ENCODE measurements at regions not wholly inside any gene's neighbourhood (a gene's known extent, or its start where the extent isn't known, plus 50 kb on each side); places are given as distances from the start of the nearest gene placed in this dataset.

DNA sequence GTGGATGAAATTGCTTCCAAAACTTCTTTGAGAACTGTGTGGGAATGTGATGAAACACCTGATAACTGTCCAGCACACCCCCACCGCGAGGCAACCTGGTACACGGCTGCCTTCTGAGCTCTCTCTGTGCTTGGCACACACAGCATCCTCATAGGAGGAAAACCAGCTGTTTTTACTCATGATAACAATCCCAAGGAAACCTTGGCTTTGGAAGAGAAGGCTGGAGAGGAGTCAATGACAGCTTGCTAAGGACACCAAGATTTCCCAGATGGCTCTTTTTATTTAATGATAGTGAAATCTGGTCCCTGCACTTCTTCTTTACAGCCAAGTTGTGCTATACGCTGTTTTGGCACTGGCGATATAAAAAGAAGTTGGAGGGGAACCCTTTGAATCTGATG is 232.5 kb upstream of the FN1 start:
- Histone ChIP-seq H3K27me3 (replicated peaks) (no peaks in the 10 kb centered on the region), H3K9me3 (replicated peaks) (no peaks in the 10 kb centered on the region; the same call in 1 of the 2 replicates), H3K27ac (no peak overlapping the region), H3K36me3 (no peaks in the 10 kb centered on the region), H3K4me3 (no peak overlapping the region), H3K4me1 (replicated peaks) (peaks cover 18% of the 10 kb centered on the region)
- no peak for DNase-seq (ENCODE audit: low read depth in 1 of 2, low spot score in 2 of 2)

DNA sequence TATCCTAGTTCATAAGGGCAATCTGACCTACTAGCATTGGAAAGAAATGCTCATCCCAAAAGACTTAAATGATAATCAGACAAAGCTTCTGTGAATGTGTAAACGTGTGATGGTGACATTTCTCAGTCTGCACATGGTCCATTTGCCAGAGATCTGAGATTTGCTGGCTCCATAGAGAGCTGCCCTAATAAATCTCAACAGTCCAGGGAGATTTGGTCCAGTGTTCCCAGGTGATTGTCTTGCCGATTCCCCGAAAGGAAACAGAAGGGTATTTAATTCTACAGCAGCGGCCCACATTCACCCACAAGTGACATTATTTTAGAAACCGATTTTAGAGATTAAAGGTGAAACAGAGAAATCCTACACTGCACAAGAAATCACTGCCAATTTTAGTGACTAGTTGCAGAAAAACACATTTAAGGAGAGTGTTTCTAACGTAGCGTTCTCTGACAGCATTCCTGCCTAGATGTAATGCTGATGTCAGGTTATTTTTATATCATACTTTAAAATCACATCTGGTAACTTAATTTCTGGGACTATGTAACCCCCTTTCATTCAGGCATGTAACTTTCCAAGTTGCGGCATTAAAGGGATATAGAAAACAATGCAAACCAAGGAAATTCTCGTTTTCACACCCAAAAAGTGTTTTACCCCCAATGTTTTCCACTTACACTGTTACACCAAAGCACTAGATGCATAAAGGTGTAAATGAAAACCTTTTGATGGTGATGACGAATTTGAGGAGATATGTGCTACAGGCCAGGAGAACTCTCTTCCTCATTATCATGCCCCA is 231.9 kb upstream of the FN1 start:
- no peaks in the 10 kb centered on the region for H3K27me3 ChIP-seq (replicated peaks)
- H3K4me1 ChIP-seq (replicated peaks) = peaks cover 18% of the 10 kb centered on the region
- H3K36me3 ChIP-seq = no peaks in the 10 kb centered on the region
- DNase-seq (ENCODE audit: low read depth in 1 of 2, low spot score in 2 of 2) = no peak
- H3K9me3 ChIP-seq (replicated peaks) = no peaks in the 10 kb centered on the region; the same call in 1 of the 2 replicates
- no peak overlapping the region for H3K4me3 ChIP-seq
- no peak overlapping the region for H3K27ac ChIP-seq

DNA sequence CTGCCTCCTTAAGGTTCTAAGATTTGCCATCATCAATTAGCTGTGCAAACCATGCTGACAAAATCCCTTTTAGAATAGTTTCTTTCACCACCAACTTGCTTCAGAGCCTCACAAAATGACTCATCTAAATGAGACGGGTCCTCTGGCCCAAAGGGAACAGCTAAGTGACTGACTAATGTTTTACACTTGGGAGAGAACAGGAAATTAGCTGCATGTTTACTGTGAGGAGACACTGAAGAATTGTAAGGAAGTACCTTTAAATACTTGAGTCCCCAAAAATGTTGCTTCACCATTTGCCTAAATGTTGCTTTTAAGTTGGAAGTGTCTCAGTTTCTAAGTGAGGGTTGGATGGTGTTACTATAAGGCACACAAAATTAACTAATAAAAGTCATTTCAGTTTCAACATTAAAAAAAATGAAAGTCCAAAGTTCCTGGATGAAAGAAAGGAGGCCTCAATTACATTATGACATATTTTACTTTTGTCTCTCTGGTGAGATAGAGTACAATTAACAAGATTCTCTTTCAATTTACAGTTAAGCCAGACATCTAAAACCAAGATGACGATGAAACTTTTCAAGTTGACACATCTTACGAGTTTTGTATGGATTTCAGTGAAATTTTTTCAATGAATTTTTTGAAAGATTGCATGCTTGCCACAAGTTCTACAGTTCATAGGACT is 229.1 kb upstream of the FN1 start:
- peak; percentile 61 to 79 for DNase-seq (ENCODE audit: low read depth in 1 of 2, low spot score in 2 of 2)

DNA sequence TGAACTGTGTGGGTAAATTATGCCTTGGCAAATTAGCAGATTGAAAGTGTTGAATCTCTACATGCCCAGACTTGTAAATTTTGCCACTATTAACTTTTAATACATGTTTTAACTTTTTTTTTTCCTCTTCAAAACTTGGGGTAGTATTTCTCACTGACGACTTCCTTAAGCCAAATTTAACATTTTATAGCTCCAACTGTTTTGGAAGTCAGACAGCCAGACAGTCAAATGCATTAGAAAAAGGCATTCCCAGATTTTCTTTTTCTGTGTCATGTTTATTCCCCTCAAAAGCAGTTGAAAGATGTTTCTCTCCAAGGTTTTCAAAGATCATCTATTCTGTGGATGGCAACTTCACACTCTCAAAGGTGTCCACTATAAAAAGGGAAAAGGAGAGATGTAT is 226.8 kb upstream of the FN1 start:
- Histone ChIP-seq H3K27ac (no peak overlapping the region), H3K27me3 (replicated peaks) (no peaks in the 10 kb centered on the region), H3K4me1 (replicated peaks) (peaks cover 31% of the 10 kb centered on the region), H3K4me3 (no peak overlapping the region), H3K36me3 (peaks cover 4% of the 10 kb centered on the region; the same call in 1 of the 2 replicates), H3K9me3 (replicated peaks) (no peaks in the 10 kb centered on the region; the same call in 1 of the 2 replicates)
- no peak for DNase-seq (ENCODE audit: low read depth in 1 of 2, low spot score in 2 of 2)

More for the DNA sequence above, 229.1 kb upstream of the FN1 start:
- Histone ChIP-seq H3K4me1 (replicated peaks) (peaks cover 18% of the 10 kb centered on the region), H3K4me3 (no peak overlapping the region), H3K9me3 (replicated peaks) (no peaks in the 10 kb centered on the region; the same call in 1 of the 2 replicates), H3K27me3 (replicated peaks) (no peaks in the 10 kb centered on the region), H3K36me3 (no peaks in the 10 kb centered on the region), H3K27ac (peak overlapping the region; percentile 55)

DNA sequence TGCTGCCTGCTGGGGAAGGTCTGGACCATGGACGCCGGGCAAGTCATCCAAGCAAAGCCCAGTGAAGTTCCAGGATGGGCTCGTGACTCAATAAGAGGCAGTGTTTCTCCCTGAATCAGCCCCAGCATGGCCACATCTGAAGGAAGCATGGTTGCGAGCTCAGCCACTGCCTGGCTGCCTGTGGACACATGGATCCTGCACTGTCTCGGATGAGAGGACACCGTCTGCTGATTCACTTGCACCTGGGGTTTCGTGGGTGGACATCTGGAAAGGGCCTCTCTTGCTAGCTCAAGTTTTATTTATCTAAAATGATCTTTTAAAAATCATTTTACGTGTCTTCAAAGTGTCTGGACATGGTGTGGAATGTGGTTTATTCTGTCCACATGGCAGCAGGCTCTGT is 224.8 kb upstream of the FN1 start:
- H3K4me3 ChIP-seq = no peak overlapping the region
- no peaks in the 10 kb centered on the region for H3K27me3 ChIP-seq (replicated peaks)
- H3K9me3 ChIP-seq (replicated peaks) = no peaks in the 10 kb centered on the region
- H3K27ac ChIP-seq = no peak overlapping the region
- peaks cover 39% of the 10 kb centered on the region for H3K4me1 ChIP-seq (replicated peaks)
- DNase-seq (ENCODE audit: low read depth in 1 of 2, low spot score in 2 of 2) = no peak
- peaks cover 4% of the 10 kb centered on the region; the same call in 1 of the 2 replicates for H3K36me3 ChIP-seq

DNA sequence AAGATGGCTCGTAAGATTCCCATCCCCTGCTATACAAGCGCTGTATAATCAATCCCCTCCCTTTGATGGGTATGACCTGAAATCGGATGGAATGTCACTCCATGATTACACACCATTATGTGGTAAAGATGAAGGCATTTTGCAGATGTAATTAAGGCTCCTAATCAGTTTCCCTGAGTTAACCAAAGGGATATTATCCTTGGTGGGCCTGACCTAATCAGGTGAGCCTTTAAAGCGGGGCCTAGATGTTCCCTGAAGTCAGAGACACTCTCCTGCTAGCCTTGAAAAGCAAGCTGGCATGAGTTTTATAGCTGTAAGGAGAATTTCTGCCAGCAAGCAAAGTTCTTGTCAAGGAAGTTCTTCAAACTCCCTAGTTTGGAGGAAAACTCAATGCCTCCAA is 223.8 kb upstream of the FN1 start:
- Histone ChIP-seq H3K4me1 (replicated peaks) (peaks cover 31% of the 10 kb centered on the region), H3K4me3 (no peak overlapping the region), H3K9me3 (replicated peaks) (no peaks in the 10 kb centered on the region), H3K27me3 (replicated peaks) (no peaks in the 10 kb centered on the region), H3K36me3 (peaks cover 4% of the 10 kb centered on the region; the same call in 1 of the 2 replicates), H3K27ac (no peak overlapping the region)
- DNase-seq (ENCODE audit: low read depth in 1 of 2, low spot score in 2 of 2) = no peak

DNA sequence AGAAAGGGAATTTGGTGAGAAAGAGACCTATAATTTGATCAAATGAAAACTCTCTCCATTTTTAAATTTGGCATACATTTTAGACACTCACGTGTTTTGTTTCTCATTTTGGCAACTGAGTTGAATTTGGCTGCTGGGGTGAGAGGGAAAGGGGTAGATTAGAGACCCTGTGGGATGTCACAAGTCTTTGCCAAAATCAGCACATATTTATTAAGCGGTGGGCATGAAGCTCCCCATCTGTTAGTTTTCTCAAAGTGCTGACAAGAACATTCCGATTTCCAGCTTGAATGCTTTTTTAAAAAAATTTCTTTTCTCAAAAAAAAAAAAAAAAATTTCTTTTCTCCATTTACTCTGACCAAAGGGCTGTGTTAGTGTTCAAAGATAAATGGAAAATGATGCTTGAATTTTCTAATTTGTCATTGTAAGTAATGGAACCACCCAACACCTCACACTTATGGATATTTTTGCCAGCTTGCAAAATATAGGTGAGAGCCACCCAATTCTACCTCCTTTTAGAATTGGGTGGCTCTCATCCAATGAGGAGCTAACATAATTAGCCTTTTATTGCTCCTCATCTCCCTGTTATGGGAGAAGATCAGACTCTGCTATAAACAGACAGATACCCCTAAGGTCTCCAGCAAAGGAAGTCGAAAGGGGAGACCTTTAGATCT is 222.9 kb upstream of the FN1 start:
- Histone ChIP-seq H3K27ac (peak overlapping the region; percentile 61), H3K4me1 (replicated peaks) (peaks cover 22% of the 10 kb centered on the region), H3K4me3 (no peak overlapping the region), H3K36me3 (peaks cover 4% of the 10 kb centered on the region; the same call in 1 of the 2 replicates), H3K27me3 (replicated peaks) (no peaks in the 10 kb centered on the region), H3K9me3 (replicated peaks) (no peaks in the 10 kb centered on the region)
- DNase-seq (ENCODE audit: low read depth in 1 of 2, low spot score in 2 of 2) = no peak

DNA sequence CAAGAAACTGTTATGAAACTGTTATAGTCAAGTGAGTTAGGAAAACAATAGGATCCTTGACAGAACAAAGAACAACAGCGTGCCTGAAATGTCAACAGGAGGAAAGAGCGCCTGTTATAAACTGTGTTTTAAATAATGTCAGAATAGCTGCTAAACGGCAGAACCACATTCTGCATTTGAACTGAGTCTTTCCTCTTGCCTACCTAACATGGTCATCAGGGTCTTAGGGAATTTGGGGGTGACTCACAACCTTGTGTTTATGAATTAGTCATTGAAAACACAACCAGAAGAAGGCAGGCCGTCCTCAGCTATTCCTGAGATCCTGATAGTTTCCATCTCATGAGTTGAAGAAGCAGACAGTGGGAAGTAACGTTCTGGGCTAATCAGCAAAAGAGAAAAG is 222.0 kb upstream of the FN1 start:
- peaks cover 4% of the 10 kb centered on the region; the same call in 1 of the 2 replicates for H3K36me3 ChIP-seq
- H3K27ac ChIP-seq = peak overlapping the region; percentile 61
- H3K4me3 ChIP-seq = no peak overlapping the region
- DNase-seq (ENCODE audit: low read depth in 1 of 2, low spot score in 2 of 2) = peak; percentile 85 to 88
- no peaks in the 10 kb centered on the region for H3K9me3 ChIP-seq (replicated peaks)
- H3K4me1 ChIP-seq (replicated peaks) = peaks cover 20% of the 10 kb centered on the region
- H3K27me3 ChIP-seq (replicated peaks) = no peaks in the 10 kb centered on the region

DNA sequence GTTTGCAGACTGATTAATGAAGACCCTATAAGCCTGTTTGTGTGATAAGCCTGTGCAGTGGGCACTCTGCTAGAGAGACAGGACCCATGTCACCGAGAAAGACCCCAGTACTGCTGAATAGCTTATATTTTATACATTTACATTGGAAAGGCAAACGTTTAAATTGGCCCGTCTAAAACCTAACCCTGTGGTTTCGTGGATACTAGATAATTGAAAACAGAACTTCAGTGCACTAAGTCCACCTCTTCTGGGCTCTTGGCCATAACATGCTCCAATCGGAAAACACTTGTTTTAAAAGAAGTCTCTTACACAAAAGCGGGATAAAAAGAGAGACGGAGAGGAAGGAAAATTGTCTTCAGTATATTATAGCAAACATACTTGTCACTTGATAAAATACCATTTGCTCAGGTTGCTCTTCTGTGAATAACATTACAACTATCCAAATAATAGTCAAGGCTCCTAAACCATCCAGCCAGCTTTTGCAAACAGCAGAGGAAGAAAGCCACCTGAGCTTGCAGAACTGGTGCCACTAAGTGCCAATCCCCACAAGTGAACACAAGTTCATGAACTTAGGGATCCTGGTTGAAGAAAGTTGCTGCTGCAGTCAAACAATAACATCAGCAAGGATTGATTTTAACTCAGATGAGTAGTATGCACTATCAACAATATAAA is 218.4 kb upstream of the FN1 start:
- no peaks in the 10 kb centered on the region for H3K27me3 ChIP-seq (replicated peaks)
- H3K36me3 ChIP-seq = peaks cover 4% of the 10 kb centered on the region; the same call in 1 of the 2 replicates
- H3K27ac ChIP-seq = no peak overlapping the region
- no peak for DNase-seq (ENCODE audit: low read depth in 1 of 2, low spot score in 2 of 2)
- no peaks in the 10 kb centered on the region for H3K9me3 ChIP-seq (replicated peaks)
- H3K4me3 ChIP-seq = no peak overlapping the region
- peaks cover 20% of the 10 kb centered on the region for H3K4me1 ChIP-seq (replicated peaks)

DNA sequence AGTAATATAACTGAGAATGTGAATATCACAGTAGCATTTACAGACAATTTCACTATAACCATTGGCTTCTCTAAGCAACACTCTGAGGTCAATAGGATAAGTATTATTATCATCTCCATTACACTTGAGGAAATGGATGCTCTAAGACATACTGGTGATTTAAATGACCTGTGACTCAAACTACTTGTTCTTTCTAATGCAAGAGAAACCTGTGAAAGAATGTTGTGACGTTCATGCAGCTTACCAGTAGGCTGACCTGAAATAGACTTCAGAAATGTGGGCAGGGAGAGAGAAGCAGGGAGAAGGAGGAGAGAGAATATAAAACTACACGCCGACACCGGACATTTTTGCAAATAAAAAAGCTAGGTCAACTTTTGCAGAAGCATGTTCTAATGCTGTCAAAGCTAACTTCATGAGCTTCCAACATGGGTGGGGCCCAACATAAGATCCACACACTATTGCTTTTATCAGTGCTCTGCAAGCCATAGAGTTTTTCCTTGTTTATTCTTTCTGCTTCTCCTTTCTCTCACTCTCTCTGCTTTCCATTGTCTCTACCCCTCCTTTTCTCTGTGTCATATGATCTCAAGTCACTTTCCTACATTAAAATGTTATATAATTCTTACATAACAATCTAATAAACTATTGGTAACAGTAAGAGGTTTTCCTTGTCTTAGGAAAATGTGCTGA is 217.6 kb upstream of the FN1 start:
- no peak overlapping the region for H3K27ac ChIP-seq
- H3K27me3 ChIP-seq (replicated peaks) = no peaks in the 10 kb centered on the region
- DNase-seq (ENCODE audit: low read depth in 1 of 2, low spot score in 2 of 2) = no peak
- no peaks in the 10 kb centered on the region for H3K36me3 ChIP-seq
- H3K4me3 ChIP-seq = no peak overlapping the region
- no peaks in the 10 kb centered on the region for H3K9me3 ChIP-seq (replicated peaks)
- peaks cover 14% of the 10 kb centered on the region for H3K4me1 ChIP-seq (replicated peaks)

DNA sequence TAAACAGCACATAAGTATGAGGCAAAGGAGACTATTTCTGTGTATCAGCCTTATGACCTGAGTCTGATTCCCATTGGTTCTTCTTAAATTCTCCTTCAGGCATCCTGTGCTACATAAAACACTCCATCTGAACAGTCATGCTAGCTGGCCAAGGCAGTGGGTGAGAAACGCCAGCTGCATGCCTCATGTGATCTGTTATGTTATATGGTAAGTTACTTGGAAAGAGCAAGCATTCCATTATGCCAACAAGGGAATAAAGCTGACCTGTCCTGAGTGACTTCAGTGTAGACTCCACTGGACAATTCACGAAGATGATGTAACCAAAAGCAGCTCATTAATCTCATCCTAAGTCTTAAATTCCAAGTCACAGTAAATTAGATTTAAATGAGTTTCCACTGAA is 216.5 kb upstream of the FN1 start:
- Histone ChIP-seq H3K27me3 (replicated peaks) (no peaks in the 10 kb centered on the region), H3K4me3 (no peak overlapping the region), H3K27ac (no peak overlapping the region), H3K9me3 (replicated peaks) (no peaks in the 10 kb centered on the region), H3K36me3 (no peaks in the 10 kb centered on the region), H3K4me1 (replicated peaks) (peaks cover 5% of the 10 kb centered on the region)
- no peak for DNase-seq (ENCODE audit: low read depth in 1 of 2, low spot score in 2 of 2)

DNA sequence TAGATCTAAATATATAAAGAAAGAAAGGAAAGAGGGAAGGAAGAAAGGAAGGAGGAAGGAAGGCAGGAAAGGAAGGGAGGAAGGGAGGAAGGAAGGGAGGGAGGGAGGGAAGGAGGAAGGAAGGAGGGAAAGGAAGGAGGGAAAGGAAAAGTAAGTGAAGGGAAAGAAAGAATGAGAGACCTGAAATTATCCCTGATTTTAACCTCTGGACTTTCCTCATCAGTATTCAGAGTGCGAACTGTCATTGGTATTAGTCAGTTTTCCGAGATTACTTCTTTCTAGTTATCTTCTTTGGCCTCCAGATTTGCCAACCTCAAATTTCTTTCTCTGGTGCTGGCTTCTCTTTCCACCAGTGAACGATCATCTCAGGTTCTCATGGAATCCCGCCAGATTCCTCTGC is 215.5 kb upstream of the FN1 start:
- no peak overlapping the region for H3K4me3 ChIP-seq
- no peak for DNase-seq (ENCODE audit: low read depth in 1 of 2, low spot score in 2 of 2)
- H3K36me3 ChIP-seq = no peaks in the 10 kb centered on the region
- no peaks in the 10 kb centered on the region for H3K27me3 ChIP-seq (replicated peaks)
- no peaks in the 10 kb centered on the region for H3K9me3 ChIP-seq (replicated peaks)
- no peaks in the 10 kb centered on the region for H3K4me1 ChIP-seq (replicated peaks)
- H3K27ac ChIP-seq = no peak overlapping the region

DNA sequence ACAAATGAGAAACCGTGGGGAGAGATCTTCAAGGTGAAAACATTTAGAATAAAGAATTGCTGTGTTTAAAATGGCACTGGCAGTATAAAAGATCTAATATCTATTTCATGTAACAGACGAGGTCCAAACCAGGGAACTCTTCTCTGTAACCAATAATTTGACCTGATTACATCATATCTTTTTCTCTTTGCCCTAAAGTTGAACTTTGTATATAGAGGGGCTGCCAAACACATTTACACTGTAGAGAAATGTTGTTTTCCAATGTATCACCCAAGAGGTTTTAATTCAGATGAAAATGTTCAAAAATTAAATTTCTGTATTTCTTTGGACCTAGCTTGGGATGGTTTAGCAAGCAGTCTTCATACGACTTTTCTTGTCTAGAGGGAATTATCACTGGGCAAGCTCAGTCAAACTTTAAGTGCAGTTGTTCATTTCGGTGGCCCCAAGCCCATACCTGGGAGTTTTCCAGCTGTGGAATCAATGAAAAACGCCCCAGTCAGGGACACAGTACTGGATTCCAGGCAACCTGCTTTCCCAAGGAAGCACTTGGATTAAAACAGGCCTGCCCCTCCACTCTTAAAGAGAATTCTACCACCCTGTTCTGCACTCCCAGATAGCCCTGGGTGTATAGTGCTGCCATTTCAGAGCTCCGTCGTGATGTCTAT is 208.5 kb upstream of the FN1 start:
- no peak for DNase-seq (ENCODE audit: low read depth in 1 of 2, low spot score in 2 of 2)
- Histone ChIP-seq H3K4me3 (no peak overlapping the region), H3K27ac (no peak overlapping the region), H3K4me1 (replicated peaks) (no peaks in the 10 kb centered on the region), H3K36me3 (no peaks in the 10 kb centered on the region), H3K27me3 (replicated peaks) (no peaks in the 10 kb centered on the region), H3K9me3 (replicated peaks) (no peaks in the 10 kb centered on the region)

Data from SJSA1 (cell line).